Esophagus (tissue), 2 donors: ENCODE measurements at regions not wholly inside any gene's neighbourhood (a gene's known extent, or its start where the extent isn't known, plus 50 kb on each side); places are given as distances from the start of the nearest gene placed in this dataset.

Experiments
- H3K27ac ChIP-seq, 2 donors: one replicate each; pipeline ENCODE4 v1.5.1; 2013; ENCODE audit warnings: low read depth in 2 of 2, mild to moderate bottlenecking in 2 of 2, inconsistent platforms in 1 of 2, low read length in 1 of 2, moderate library complexity in 1 of 2
- H3K27me3 ChIP-seq, 2 donors: one replicate each; pipeline ENCODE4 v1.6.1; 2013; ENCODE audit warnings: low read length in 2 of 2, control low read depth in 1 of 2, mild to moderate bottlenecking in 1 of 2; ENCODE audit not compliant: insufficient read depth in 2 of 2, control insufficient read depth in 1 of 2
- H3K36me3 ChIP-seq, 2 donors: one replicate each; pipeline ENCODE4 v1.6.1; 2013; ENCODE audit warnings: low read length in 1 of 2; ENCODE audit not compliant: control insufficient read depth in 2 of 2, insufficient read depth in 2 of 2
- H3K4me1 ChIP-seq, 2 donors: one replicate each; pipeline ENCODE4 v1.6.1; 2013; ENCODE audit warnings: low read length in 1 of 2; ENCODE audit not compliant: control insufficient read depth in 2 of 2, insufficient read depth in 2 of 2
- H3K4me3 ChIP-seq, 2 donors: one replicate each; pipeline ENCODE4 v1.5.1; 2013; ENCODE audit warnings: low read length in 2 of 2, mild to moderate bottlenecking in 2 of 2, low read depth in 1 of 2, moderate library complexity in 1 of 2
- H3K9me3 ChIP-seq, 2 donors: one replicate each; pipeline ENCODE4 v1.6.1; 2013; ENCODE audit warnings: mild to moderate bottlenecking in 2 of 2, low read depth in 1 of 2, low read length in 1 of 2, moderate library complexity in 1 of 2; ENCODE audit not compliant: control insufficient read depth in 2 of 2, insufficient read depth in 1 of 2
- WGBS, 2 donors: extraction: QIAGEN DNeasy Blood & Tissue Kit; methylation state at CpG; one replicate each; pipeline ENCODE4 v1.1.7; 2013; 5-methylcytosine and 5-hydroxymethylcytosine counted together
- donor health status: healthy with polysubstance abuse.
- donor health status: Bipolar disorder and iron deficiency.

DNA sequence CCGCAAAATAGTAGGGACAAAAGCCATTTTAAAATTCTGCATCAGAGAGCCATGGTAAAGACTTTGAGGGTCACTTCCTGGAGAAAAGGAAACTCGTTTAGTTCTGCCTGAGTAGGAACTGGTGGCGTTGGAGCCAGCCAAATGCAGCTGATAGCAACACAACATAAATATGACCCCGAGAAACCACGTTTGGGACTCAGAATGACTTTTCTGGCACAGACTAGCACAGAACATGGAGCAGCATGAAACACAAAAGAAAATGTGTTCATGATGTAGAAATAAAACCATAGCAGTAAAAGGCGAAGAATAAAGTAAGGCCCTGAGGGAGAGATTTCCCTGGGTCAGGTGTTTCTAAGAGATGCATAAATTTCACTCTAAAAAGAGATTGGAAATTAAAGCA, 149.2 kb upstream of the KLHL29 start:
- Histone ChIP-seq H3K4me3 (no peak overlapping the region), H3K9me3 (no peaks in the 10 kb centered on the region), H3K27ac (no peak overlapping the region), H3K27me3 (no peaks in the 10 kb centered on the region), H3K36me3 (no peaks in the 10 kb centered on the region), H3K4me1 (no peaks in the 10 kb centered on the region)
- 58 to 60% methylated on average over 6 of the region's 6 CpGs for WGBS, 2 donors

DNA sequence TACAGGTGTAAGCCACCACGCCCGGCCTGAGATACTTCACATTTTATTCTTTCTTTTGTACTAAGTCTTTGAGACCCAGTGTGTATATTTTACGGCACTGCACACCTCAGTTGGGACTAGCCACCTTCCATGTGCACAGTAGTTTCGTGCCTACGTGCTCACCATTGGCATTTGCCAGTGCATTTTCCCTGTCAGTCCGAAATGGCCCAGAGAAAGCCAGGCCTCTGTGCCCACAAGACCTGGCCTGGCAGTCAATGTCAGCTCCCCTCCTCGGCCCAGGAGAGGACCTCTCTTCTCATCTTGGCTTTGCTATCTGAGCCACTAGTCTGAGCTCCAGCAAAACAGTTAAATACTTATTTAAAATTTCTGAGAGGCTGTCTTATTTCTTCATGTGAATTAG, 147.8 kb upstream of the KLHL29 start:
- 92 to 93% methylated on average over 7 of the region's 7 CpGs for WGBS, 2 donors
- Histone ChIP-seq H3K27ac (no peak overlapping the region), H3K4me3 (no peak overlapping the region), H3K9me3 (no peaks in the 10 kb centered on the region), H3K4me1 (no peaks in the 10 kb centered on the region), H3K27me3 (no peaks in the 10 kb centered on the region), H3K36me3 (no peaks in the 10 kb centered on the region)

DNA sequence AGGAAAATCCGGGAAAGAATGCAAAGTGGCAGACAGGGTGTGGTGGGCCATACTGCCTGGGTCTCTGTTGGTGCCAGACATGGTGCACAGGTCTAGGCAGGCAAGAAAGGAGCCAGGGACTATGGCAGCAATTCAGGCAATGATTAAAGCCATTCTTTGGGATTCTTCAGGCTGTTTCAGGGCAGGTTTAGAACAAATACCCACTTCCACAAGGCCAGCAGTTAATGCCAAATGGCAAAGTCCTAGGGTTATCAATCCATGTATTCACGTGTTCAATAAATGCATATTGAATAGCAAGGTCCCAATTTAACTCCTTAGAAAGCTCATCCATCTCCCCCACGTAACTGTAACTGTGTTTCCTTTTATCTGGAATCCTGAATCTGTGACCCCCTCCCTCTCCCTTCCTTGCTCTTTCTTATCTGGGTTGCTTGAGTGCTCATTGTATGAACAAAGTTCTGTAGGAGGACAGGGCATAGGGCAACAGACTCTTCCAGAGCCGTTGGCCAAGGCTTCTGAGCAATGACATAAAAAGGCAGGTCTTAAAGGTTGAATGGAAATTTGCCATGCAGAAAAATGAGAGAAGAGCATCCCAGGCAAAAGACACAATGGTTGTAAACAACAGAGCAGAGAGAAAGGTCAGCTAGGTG, 146.8 kb upstream of the KLHL29 start:
- Histone ChIP-seq H3K4me1 (no peaks in the 10 kb centered on the region), H3K27me3 (no peaks in the 10 kb centered on the region), H3K4me3 (no peak overlapping the region), H3K27ac (no peak overlapping the region), H3K36me3 (no peaks in the 10 kb centered on the region), H3K9me3 (no peaks in the 10 kb centered on the region)
- 46 to 62% methylated on average over 4 of the region's 4 CpGs for WGBS, 2 donors

DNA sequence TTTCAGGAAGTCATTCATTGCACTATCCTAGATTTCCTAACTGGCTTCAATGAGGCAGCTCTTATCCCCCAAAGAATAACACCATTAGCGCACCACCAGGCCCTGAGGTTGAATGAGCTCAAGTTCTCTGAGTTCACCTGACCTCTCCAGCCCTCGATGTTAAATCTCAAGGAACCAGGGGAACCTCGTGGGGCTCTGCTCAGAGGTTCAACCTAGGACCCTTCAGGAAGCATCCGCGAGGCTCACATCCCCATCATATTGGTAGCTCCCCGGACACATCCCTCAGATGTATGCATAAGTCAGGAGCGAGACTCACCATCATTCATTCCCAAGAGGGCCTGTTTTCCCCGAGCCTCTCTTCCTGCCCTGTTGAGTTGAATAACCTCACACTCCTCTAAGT, 145.6 kb upstream of the KLHL29 start:
- H3K9me3 ChIP-seq: no peaks in the 10 kb centered on the region
- no peak overlapping the region for H3K27ac ChIP-seq
- H3K36me3 ChIP-seq: no peaks in the 10 kb centered on the region
- H3K27me3 ChIP-seq: no peaks in the 10 kb centered on the region
- no peaks in the 10 kb centered on the region for H3K4me1 ChIP-seq
- H3K4me3 ChIP-seq: no peak overlapping the region
- 91% methylated on average over 8 of the region's 8 CpGs for WGBS, 2 donors

DNA sequence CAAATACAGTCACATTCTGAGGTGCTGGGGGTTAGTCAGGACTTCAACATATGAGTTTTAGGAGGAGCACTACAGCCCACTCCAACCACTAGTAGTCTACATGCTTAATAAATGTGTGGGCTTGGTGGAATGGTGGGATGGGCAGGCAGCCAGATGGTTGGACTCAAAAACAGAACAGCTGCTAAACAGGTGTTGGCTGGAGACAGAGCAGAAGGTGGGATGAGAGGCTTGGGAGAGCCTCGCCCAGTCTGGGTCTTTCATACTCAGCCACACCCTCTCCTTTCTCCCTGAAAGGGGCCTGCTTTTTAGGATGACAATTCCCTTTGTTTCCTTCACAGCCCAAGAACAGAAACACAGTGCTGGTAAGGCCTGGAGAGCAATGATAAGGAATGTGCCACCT, 143.9 kb upstream of the KLHL29 start:
- Histone ChIP-seq H3K9me3 (no peaks in the 10 kb centered on the region), H3K27ac (no peak overlapping the region), H3K4me3 (no peak overlapping the region), H3K27me3 (no peaks in the 10 kb centered on the region), H3K4me1 (no peaks in the 10 kb centered on the region), H3K36me3 (no peaks in the 10 kb centered on the region)
- 77 to 88% methylated on average over 1 of the region's 1 CpG for WGBS, 2 donors

DNA sequence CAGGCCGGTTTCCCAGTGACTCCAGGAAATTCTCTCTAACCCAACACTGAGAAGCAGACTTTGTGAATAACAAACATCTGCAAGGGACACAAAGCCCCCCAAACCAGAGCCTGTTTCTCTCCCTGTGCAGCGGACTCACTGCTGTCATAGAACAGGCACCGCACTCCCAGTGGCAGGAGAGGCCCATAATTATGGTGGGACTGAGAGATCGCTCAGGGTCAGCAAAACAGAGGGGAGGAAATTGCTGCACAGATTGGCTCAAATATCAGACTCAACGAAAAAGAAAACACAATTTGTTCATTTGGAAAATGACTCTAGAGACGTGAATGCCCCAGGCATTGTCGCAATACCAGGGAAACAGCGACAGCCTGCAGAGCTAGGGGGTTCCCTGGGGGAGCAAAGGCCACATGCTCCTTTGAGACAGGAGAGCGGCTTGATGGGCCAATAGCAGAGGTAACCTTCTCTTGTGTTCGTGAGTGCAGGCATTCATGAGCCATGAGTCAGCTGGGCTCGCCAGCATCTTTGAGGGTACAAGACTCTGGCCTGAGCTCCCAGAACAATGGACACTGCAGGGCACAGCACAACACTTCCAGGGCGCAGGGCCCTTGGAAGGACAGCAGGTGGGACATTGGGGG, 143.3 kb upstream of the KLHL29 start:
- Histone ChIP-seq H3K4me3 (no peak overlapping the region), H3K36me3 (no peaks in the 10 kb centered on the region), H3K9me3 (no peaks in the 10 kb centered on the region), H3K4me1 (no peaks in the 10 kb centered on the region), H3K27me3 (no peaks in the 10 kb centered on the region), H3K27ac (no peak overlapping the region)
- 82 to 88% methylated on average over 12 of the region's 12 CpGs for WGBS, 2 donors

DNA sequence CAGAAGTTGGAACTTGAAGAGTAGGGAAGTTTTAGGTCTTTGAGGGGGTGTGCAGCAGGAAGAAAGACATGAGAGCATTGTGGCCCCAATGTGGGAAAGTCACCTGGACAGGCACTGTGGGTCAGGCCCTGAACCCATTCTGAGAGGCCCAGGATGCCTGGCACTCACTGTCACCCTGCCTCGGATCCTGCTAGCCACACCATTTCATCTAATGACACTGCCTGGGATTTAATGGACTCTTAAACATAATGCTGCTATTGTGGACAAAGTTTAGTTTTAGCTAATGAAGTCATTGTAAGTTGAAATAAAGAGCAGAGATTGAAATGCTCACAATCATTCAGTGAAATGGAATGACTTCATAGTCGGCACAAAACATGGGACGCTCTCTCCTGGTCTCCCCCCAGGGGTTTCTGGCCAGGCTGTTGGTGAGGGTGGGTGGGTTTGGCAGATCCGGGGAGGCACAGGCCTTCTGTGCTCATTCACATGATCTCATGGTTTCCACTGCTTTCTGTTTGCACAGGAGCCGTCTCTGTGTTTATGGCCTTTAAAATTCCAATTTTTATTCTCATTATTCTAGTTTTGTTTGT, 141.8 kb upstream of the KLHL29 start:
- H3K27ac ChIP-seq: no peak overlapping the region
- no peak overlapping the region for H3K4me3 ChIP-seq
- H3K9me3 ChIP-seq: no peaks in the 10 kb centered on the region
- H3K27me3 ChIP-seq: no peaks in the 10 kb centered on the region
- no peaks in the 10 kb centered on the region for H3K4me1 ChIP-seq
- H3K36me3 ChIP-seq: no peaks in the 10 kb centered on the region
- WGBS, 2 donors: 56 to 57% methylated on average over 5 of the region's 5 CpGs

DNA sequence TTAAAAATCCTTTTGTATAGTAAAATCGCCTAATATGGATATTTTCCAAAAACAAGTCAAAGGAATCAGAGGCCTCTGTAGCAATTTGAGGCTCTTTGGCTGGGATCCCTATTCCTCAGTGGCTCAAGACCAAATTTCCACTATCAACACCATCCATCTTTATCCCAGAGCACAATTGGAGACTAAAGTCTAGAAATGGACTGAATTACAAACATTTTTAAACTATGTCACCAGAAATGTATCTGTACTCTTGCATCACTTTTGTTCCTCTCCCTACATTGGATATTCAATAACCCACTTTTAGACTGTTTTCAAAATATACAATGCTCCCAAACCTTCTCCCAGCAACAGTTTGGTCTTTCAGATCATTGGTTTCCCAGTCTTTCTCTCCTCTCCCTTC, 140.4 kb upstream of the KLHL29 start:
- H3K36me3 ChIP-seq: no peaks in the 10 kb centered on the region
- 32 to 51% methylated on average over 1 of the region's 1 CpG for WGBS, 2 donors
- no peaks in the 10 kb centered on the region for H3K4me1 ChIP-seq
- no peaks in the 10 kb centered on the region for H3K9me3 ChIP-seq
- no peaks in the 10 kb centered on the region for H3K27me3 ChIP-seq
- no peak overlapping the region for H3K4me3 ChIP-seq
- no peak overlapping the region for H3K27ac ChIP-seq

DNA sequence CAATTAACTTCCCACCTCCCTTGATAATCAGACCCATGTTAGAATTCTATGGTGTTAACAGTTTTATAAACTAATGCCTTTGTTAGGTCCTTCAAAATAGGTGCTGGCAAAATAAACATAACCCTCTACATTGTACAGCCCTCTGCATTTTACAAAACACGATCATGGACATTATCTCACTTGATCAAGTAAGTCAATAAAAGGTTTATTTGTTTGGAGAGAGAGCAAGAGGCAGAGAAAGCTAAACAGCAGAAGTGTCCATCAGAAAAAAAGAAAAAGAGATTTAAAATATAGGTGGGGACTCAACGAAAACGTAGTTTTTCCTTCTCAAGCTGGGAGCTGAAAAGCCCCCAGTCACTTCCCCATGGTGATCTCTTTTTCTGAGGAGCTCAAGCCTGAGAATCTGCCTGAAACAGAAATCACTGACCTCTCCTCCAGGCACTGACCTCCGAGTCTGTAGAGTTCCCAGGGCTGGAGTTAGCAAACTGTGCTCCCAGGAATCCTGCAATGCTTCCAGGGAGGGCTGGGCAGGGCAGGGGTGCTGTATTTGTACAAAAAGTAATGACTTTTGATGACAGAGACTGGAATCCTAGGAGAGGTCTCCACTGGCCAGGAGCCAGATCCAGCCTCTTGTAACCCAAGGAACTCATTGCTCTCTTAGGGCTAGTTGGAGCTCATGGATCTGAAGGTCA, 137.8 kb upstream of the KLHL29 start:
- no peaks in the 10 kb centered on the region for H3K9me3 ChIP-seq
- WGBS, 2 donors: 47 to 57% methylated on average over 4 of the region's 4 CpGs
- no peak overlapping the region for H3K27ac ChIP-seq
- no peaks in the 10 kb centered on the region for H3K27me3 ChIP-seq
- H3K4me3 ChIP-seq: no peak overlapping the region
- no peaks in the 10 kb centered on the region for H3K36me3 ChIP-seq
- no peaks in the 10 kb centered on the region for H3K4me1 ChIP-seq
